Sigmoid colon (tissue), 6 donors: ENCODE measurements at regions not wholly inside any gene's neighbourhood (a gene's known extent, or its start where the extent isn't known, plus 50 kb on each side); places are given as distances from the start of the nearest gene placed in this dataset.

Source experiments
- DNase-seq: peaks from one replicate; pipeline ENCODE4 v3.0.0-alpha.2; 2019
- H3K27ac ChIP-seq, 4 donors: fragments of 200-600 bp; sonication (generic); one replicate each; pipeline ENCODE4 v1.5.1; 2016 to 2019; ENCODE audit warnings: mild to moderate bottlenecking in 1 of 4
- H3K27me3 ChIP-seq, 3 donors: fragments of 200-600 bp; sonication (generic); one replicate each; pipeline ENCODE4 v1.5.1; 2019; ENCODE audit warnings: mild to moderate bottlenecking in 1 of 3
- H3K36me3 ChIP-seq, 4 donors: fragments of 200-600 bp; sonication (generic); one replicate each; pipeline ENCODE4 v1.5.1; 2016 to 2019
- H3K4me1 ChIP-seq, 4 donors: fragments of 200-600 bp; sonication (generic); one replicate each; pipeline ENCODE4 v1.5.1; 2017 to 2019
- H3K4me3 ChIP-seq, 4 donors: fragments of 200-600 bp; sonication (generic); one replicate each; pipeline ENCODE4 v1.5.1; 2017 to 2019; ENCODE audit warnings: mild to moderate bottlenecking in 2 of 4, moderate library complexity in 1 of 4
- H3K9me3 ChIP-seq, 4 donors: fragments of 200-600 bp in 3 of 4; sonication (generic) in 3 of 4; one replicate each; pipeline versions ENCODE4 v1.5.1 to v1.6.1; 2013 to 2019
- EP300 ChIP-seq, 4 donors: sonication (generic); formaldehyde crosslinking; IDR thresholded peaks; one replicate each; pipeline ENCODE4 v1.6.1; 2017; ENCODE audit warnings: antibody characterized with exemption in 4 of 4
- POLR2A ChIP-seq, 2 donors: fragments of 450-650 bp; IDR thresholded peaks; one replicate each; pipeline ENCODE4 v1.6.1; 2016; ENCODE audit warnings: antibody characterized with exemption in 2 of 2, mild to moderate bottlenecking in 2 of 2, moderate library complexity in 2 of 2
- POLR2AphosphoS5 ChIP-seq, 4 donors: sonication (generic); formaldehyde crosslinking; IDR thresholded peaks; one replicate each; pipeline ENCODE4 v1.6.1; 2017; ENCODE audit warnings: antibody characterized with exemption in 4 of 4
- WGBS, 2 donors: extraction: QIAGEN DNeasy Blood & Tissue Kit; methylation state at CpG; one replicate each; pipeline ENCODE4 v1.1.7; 2013; 5-methylcytosine and 5-hydroxymethylcytosine counted together
- intact Hi-C: fragments of 100-400 bp; cut with DNase I; formaldehyde crosslinking; loops from one replicate; pipeline ENCODE4 v1.15.1; 2023
- TF ChIP-seq, protein P1 (sequence below), 4 experiments: fragments of 450-650 bp in 3 of 4; fragments of 200-600 bp in 1 of 4; IDR thresholded peaks; one replicate each; pipeline ENCODE4 v1.5.1; 2016 to 2019; ENCODE audit warnings: antibody characterized with exemption in 4 of 4, mild to moderate bottlenecking in 3 of 4, moderate library complexity in 2 of 4
- donor health status: healthy with polysubstance abuse.
- donor health status: healthy.

- WGBS, 2 donors: 57 to 82% methylated on average over 4 of the region's 4 CpGs
- intact Hi-C loops: no loop called here
- Histone ChIP-seq H3K4me1 (peaks cover 0 to 8% (median 0%) of the 10 kb centered on the region in 4 donors), H3K4me3 (no peak overlapping the region), H3K36me3 (no peaks in the 10 kb centered on the region), H3K9me3 (no peaks in the 10 kb centered on the region), H3K27ac (peak overlapping the region in 1 of 4 donors; percentile 51), H3K27me3 (no peaks in the 10 kb centered on the region)
- TF ChIP-seq EP300 (IDR thresholded peaks at IDR 0.05): no peak
- TF ChIP-seq POLR2AphosphoS5 (IDR thresholded peaks at IDR 0.05): no peak
- TF ChIP-seq, protein P1, sequence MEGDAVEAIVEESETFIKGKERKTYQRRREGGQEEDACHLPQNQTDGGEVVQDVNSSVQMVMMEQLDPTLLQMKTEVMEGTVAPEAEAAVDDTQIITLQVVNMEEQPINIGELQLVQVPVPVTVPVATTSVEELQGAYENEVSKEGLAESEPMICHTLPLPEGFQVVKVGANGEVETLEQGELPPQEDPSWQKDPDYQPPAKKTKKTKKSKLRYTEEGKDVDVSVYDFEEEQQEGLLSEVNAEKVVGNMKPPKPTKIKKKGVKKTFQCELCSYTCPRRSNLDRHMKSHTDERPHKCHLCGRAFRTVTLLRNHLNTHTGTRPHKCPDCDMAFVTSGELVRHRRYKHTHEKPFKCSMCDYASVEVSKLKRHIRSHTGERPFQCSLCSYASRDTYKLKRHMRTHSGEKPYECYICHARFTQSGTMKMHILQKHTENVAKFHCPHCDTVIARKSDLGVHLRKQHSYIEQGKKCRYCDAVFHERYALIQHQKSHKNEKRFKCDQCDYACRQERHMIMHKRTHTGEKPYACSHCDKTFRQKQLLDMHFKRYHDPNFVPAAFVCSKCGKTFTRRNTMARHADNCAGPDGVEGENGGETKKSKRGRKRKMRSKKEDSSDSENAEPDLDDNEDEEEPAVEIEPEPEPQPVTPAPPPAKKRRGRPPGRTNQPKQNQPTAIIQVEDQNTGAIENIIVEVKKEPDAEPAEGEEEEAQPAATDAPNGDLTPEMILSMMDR (IDR thresholded peaks at IDR 0.05): no peak
- no peak for TF ChIP-seq POLR2A (IDR thresholded peaks at IDR 0.05)
- no peak for DNase-seq
These were observed 289.6 kb upstream of the ADAMTSL1 start for GRCh38 chr9:18184401-18184800.

- H3K4me3 ChIP-seq: no peak overlapping the region
- intact Hi-C loops: no loop called here
- peaks cover 0 to 8% (median 0%) of the 10 kb centered on the region in 4 donors for H3K4me1 ChIP-seq
- H3K9me3 ChIP-seq: no peaks in the 10 kb centered on the region
- H3K36me3 ChIP-seq: no peaks in the 10 kb centered on the region
- TF ChIP-seq POLR2AphosphoS5 (IDR thresholded peaks at IDR 0.05) (no peak), POLR2A (IDR thresholded peaks at IDR 0.05) (no peak), EP300 (IDR thresholded peaks at IDR 0.05) (no peak)
- TF ChIP-seq, protein P1 (IDR thresholded peaks at IDR 0.05): no peak
- H3K27ac ChIP-seq: peak overlapping the region in 1 of 4 donors; percentile 51
- DNase-seq: no peak
- WGBS, 2 donors: 18 to 55% methylated on average over 2 of the region's 2 CpGs
- H3K27me3 ChIP-seq: no peaks in the 10 kb centered on the region
These were observed 288.8 kb upstream of the ADAMTSL1 start for GRCh38 chr9:18185196-18185595.

DNA sequence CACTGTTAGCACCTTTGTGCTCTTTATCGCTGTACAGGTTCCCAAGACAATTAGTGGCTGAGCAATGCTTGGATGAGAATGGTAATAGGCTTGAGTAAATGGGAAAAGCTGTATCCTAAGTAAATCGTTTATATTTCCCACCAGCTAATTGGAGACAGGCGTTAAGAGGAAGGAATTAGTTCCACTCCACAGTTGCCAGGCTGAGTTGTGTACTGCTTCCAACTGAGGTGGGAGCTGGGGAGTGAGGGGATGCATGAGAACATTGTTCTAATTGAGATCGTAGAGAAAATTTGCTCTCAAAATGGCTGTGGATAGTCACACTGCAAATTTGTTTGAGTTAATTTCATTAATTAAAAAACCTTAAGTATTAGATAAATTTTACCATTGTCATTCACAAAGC, 285.0 kb upstream of the ADAMTSL1 start:
- Histone ChIP-seq H3K9me3 (no peaks in the 10 kb centered on the region), H3K27me3 (no peaks in the 10 kb centered on the region), H3K4me3 (no peak overlapping the region), H3K27ac (peak overlapping the region in 1 of 4 donors; percentile 21), H3K36me3 (no peaks in the 10 kb centered on the region), H3K4me1 (peaks cover 0 to 8% (median 0%) of the 10 kb centered on the region in 4 donors)
- DNase-seq: no peak
- 73 to 86% methylated on average over 4 of the region's 4 CpGs for WGBS, 2 donors
- intact Hi-C loops: no loop called here
- TF ChIP-seq POLR2AphosphoS5 (IDR thresholded peaks at IDR 0.05) (no peak), EP300 (IDR thresholded peaks at IDR 0.05) (no peak), POLR2A (IDR thresholded peaks at IDR 0.05) (no peak)
- TF ChIP-seq, protein P1 (IDR thresholded peaks at IDR 0.05): no peak

DNA sequence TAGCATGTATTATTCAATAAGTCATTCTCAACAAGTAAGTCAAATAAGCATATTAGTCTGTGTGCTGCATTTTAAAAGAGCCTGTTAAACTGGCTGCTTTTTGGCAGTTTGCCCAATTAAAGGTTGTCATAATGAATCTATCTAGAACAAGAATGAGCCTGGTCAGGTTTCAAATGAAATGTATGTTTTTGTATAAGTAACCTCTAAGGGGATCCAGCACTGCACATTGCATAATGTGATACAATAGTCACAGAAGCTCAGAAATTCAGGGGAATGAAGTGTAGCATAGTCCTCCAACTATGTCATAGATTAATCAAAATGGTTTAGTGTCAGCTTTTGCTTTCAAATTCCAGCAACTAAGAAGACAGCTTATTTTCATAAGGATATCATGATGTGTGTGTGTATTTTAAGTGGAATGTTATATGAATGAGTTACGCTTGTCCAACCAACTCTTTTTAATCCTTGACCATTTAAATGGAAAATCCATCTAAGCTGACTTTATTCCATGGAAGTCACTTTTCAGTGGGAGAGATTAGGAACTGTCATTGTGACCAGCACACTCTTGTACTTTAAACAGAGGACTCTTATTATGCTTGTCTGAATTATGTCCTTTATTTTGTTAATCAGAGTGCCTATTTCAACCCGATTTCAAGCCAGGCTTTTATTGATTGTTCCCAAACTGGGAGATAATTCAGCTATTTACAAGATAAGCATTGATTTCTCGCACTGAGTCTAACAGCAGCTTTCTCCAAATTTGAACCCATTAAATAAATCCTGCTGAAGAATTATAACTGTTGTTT, 283.9 kb upstream of the ADAMTSL1 start:
- WGBS, 2 donors: 34 to 73% methylated on average over 3 of the region's 3 CpGs
- H3K9me3 ChIP-seq: no peaks in the 10 kb centered on the region
- intact Hi-C loops: no loop called here
- H3K36me3 ChIP-seq: no peaks in the 10 kb centered on the region
- H3K27ac ChIP-seq: peak overlapping the region in 1 of 4 donors; percentile 32
- peaks cover 0 to 5% (median 0%) of the 10 kb centered on the region in 4 donors for H3K4me1 ChIP-seq
- no peaks in the 10 kb centered on the region for H3K27me3 ChIP-seq
- H3K4me3 ChIP-seq: no peak overlapping the region
- TF ChIP-seq POLR2AphosphoS5 (IDR thresholded peaks at IDR 0.05): no peak
- TF ChIP-seq, protein P1 (IDR thresholded peaks at IDR 0.05): no peak
- DNase-seq: no peak
